ENCODE measurements at regions not wholly inside any gene's neighbourhood (a gene's known extent, or its start where the extent isn't known, plus 50 kb on each side); places are given as distances from the start of the nearest gene placed in this dataset.

DNA sequence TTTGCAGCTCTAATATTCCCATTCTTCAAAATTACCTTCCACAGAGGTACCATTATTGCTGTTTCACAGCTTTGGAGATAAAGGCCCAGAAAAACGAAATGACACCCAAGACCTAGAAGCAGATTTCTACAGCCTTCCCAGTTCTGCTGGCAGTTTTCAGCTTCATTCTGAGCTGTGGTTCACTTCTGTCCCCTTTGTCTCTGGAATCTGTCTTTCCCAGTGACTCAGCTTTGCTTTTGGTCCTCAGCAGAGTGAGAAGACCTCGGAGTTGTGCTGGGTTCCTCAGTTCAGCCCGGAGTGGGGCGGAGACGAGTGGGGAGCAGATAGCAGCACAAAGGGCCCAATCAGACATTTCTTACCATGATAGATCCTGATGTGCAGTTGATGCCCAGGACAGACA, 180.7 kb upstream of the CXCR4 start (continued):
- TF ChIP-seq, protein P1, sequence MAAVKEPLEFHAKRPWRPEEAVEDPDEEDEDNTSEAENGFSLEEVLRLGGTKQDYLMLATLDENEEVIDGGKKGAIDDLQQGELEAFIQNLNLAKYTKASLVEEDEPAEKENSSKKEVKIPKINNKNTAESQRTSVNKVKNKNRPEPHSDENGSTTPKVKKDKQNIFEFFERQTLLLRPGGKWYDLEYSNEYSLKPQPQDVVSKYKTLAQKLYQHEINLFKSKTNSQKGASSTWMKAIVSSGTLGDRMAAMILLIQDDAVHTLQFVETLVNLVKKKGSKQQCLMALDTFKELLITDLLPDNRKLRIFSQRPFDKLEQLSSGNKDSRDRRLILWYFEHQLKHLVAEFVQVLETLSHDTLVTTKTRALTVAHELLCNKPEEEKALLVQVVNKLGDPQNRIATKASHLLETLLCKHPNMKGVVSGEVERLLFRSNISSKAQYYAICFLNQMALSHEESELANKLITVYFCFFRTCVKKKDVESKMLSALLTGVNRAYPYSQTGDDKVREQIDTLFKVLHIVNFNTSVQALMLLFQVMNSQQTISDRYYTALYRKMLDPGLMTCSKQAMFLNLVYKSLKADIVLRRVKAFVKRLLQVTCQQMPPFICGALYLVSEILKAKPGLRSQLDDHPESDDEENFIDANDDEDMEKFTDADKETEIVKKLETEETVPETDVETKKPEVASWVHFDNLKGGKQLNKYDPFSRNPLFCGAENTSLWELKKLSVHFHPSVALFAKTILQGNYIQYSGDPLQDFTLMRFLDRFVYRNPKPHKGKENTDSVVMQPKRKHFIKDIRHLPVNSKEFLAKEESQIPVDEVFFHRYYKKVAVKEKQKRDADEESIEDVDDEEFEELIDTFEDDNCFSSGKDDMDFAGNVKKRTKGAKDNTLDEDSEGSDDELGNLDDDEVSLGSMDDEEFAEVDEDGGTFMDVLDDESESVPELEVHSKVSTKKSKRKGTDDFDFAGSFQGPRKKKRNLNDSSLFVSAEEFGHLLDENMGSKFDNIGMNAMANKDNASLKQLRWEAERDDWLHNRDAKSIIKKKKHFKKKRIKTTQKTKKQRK (IDR thresholded peaks at IDR 0.05; ENCODE audit: low read depth, low read length), result no peak
- TF ChIP-seq CREM (IDR thresholded peaks at IDR 0.05; ENCODE audit: low read depth), result no peak
- no peak for TF ChIP-seq SMARCA5 (IDR thresholded peaks at IDR 0.05)
- TF ChIP-seq EZH2 (IDR thresholded peaks at IDR 0.05; ENCODE audit: borderline replicate concordance, control insufficient read depth, low read depth, low read length), result no peak

DNA sequence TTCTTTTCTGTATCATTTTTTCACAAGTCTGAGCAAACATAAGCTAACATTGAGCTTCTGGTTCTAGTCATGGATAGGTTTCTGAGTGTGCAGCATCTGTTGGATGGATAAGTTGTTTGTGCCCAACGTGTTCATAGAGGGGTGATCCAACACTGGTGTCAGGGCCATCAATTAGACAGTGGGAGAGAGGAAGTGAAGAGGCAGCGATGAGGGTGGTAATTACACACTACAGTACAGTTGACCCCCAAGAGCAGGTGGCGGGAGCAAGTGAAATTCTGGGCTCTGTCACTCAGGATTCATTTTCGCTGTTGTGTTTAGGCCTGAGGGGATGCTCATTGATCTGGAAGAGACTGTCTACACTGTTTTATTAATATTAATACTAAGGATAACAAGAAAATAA, 180.0 kb upstream of the CXCR4 start:
- POLR2A ChIA-PET, result no interaction called here
- H3K36me3 ChIP-seq (ENCODE audit: control insufficient read depth in 2 of 2, insufficient read depth in 2 of 2, low read length in 1 of 2), result no peaks in the 10 kb centered on the region
- FAIRE-seq, result no peak
- 0 out of 4 replicates have a peak, but pooled peaks cover 0 to 2% of the 10 kb centered on the region in 2 experiments for H3K27me3 ChIP-seq (replicated peaks in 1 of 2; ENCODE audit: control insufficient read depth in 2 of 2, insufficient read depth in 2 of 2, low read length in 1 of 2)
- H3K4me1 ChIP-seq (ENCODE audit: control insufficient read depth, insufficient read depth, low read length), result no peaks in the 10 kb centered on the region
- WGBS (ENCODE audit: insufficient coverage, insufficient replicate concordance, low lambda C conversion rate, missing lambda C conversion rate), result 71% methylated on average over 4 of the region's 4 CpGs
- no peak overlapping the region for H3K4me3 ChIP-seq
- no peak overlapping the region for H3K27ac ChIP-seq (ENCODE audit: control insufficient read depth, insufficient read depth)
- H4K20me1 ChIP-seq (ENCODE audit: control insufficient read depth, insufficient read depth), result no peaks in the 10 kb centered on the region
- H3K4me2 ChIP-seq (ENCODE audit: control insufficient read depth, insufficient read depth), result no peak overlapping the region
- no peak for ATAC-seq
- H3K9ac ChIP-seq (ENCODE audit: control insufficient read depth, insufficient read depth, low read length), result no peak overlapping the region
- H2AFZ ChIP-seq (ENCODE audit: control insufficient read depth, low read depth, low read length), result no peak overlapping the region
- SMC1A ChIA-PET (ENCODE audit: uncharacterized antibody, unreplicated experiment), result interaction anchor here (0.6 to 2.0 kb wide), 5 partner anchors 11 to 80 kb away, joined by 3 to 8 read pairs (median 3); no protein-coding TSS in a partner anchor
- in situ Hi-C loops (cut with MboI), result no loop called here
- H3K9me3 ChIP-seq (replicated peaks; ENCODE audit: control insufficient read depth, insufficient read depth, low read length), result no peaks in the 10 kb centered on the region
- H3K79me2 ChIP-seq (ENCODE audit: control insufficient read depth, insufficient read depth, low read length), result no peaks in the 10 kb centered on the region
- no peak for DNase-seq (ENCODE audit: low read depth, low spot score)
- RAD21 ChIA-PET (ENCODE audit: unreplicated experiment), result interaction anchor here (1.3 kb wide), 1 partner anchor 162 kb away, joined by 3 read pairs; no protein-coding TSS in a partner anchor
- no TSS peak for BruUV-seq (replicated peaks)
- intact Hi-C loops (cut with micrococcal nuclease; ENCODE audit: unreplicated experiment), result no loop called here
- CTCF ChIA-PET, result interaction anchor here (1.6 kb wide), 1 partner anchor 9 kb away, joined by 5 read pairs; no protein-coding TSS in a partner anchor
- TF ChIP-seq, protein P2, sequence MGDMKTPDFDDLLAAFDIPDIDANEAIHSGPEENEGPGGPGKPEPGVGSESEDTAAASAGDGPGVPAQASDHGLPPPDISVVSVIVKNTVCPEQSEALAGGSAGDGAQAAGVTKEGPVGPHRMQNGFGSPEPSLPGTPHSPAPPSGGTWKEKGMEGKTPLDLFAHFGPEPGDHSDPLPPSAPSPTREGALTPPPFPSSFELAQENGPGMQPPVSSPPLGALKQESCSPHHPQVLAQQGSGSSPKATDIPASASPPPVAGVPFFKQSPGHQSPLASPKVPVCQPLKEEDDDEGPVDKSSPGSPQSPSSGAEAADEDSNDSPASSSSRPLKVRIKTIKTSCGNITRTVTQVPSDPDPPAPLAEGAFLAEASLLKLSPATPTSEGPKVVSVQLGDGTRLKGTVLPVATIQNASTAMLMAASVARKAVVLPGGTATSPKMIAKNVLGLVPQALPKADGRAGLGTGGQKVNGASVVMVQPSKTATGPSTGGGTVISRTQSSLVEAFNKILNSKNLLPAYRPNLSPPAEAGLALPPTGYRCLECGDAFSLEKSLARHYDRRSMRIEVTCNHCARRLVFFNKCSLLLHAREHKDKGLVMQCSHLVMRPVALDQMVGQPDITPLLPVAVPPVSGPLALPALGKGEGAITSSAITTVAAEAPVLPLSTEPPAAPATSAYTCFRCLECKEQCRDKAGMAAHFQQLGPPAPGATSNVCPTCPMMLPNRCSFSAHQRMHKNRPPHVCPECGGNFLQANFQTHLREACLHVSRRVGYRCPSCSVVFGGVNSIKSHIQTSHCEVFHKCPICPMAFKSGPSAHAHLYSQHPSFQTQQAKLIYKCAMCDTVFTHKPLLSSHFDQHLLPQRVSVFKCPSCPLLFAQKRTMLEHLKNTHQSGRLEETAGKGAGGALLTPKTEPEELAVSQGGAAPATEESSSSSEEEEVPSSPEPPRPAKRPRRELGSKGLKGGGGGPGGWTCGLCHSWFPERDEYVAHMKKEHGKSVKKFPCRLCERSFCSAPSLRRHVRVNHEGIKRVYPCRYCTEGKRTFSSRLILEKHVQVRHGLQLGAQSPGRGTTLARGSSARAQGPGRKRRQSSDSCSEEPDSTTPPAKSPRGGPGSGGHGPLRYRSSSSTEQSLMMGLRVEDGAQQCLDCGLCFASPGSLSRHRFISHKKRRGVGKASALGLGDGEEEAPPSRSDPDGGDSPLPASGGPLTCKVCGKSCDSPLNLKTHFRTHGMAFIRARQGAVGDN (IDR thresholded peaks at IDR 0.05), result no peak
- TF ChIP-seq ETV6 (conservative IDR thresholded peaks at IDR 0.05 in 1 of 2, IDR thresholded peaks at IDR 0.05 in 1 of 2; ENCODE audit: borderline replicate concordance in 1 of 2, low read depth in 1 of 2), result no peak
- no peak for TF ChIP-seq TCF3 (IDR thresholded peaks at IDR 0.05; ENCODE audit: borderline replicate concordance, insufficient read depth, low read depth, low read length)
- TF ChIP-seq, protein P3, sequence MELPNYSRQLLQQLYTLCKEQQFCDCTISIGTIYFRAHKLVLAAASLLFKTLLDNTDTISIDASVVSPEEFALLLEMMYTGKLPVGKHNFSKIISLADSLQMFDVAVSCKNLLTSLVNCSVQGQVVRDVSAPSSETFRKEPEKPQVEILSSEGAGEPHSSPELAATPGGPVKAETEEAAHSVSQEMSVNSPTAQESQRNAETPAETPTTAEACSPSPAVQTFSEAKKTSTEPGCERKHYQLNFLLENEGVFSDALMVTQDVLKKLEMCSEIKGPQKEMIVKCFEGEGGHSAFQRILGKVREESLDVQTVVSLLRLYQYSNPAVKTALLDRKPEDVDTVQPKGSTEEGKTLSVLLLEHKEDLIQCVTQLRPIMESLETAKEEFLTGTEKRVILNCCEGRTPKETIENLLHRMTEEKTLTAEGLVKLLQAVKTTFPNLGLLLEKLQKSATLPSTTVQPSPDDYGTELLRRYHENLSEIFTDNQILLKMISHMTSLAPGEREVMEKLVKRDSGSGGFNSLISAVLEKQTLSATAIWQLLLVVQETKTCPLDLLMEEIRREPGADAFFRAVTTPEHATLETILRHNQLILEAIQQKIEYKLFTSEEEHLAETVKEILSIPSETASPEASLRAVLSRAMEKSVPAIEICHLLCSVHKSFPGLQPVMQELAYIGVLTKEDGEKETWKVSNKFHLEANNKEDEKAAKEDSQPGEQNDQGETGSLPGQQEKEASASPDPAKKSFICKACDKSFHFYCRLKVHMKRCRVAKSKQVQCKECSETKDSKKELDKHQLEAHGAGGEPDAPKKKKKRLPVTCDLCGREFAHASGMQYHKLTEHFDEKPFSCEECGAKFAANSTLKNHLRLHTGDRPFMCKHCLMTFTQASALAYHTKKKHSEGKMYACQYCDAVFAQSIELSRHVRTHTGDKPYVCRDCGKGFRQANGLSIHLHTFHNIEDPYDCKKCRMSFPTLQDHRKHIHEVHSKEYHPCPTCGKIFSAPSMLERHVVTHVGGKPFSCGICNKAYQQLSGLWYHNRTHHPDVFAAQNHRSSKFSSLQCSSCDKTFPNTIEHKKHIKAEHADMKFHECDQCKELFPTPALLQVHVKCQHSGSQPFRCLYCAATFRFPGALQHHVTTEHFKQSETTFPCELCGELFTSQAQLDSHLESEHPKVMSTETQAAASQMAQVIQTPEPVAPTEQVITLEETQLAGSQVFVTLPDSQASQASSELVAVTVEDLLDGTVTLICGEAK (IDR thresholded peaks at IDR 0.05; ENCODE audit: borderline replicate concordance), result no peak
- TF ChIP-seq NFYA (IDR thresholded peaks at IDR 0.05; ENCODE audit: borderline replicate concordance, low read depth, low read length), result no peak

Measured in GM12878 (cell line).